ENCODE measurements at regions not wholly inside any gene's neighbourhood (a gene's known extent, or its start where the extent isn't known, plus 50 kb on each side); places are given as distances from the start of the nearest gene placed in this dataset.

DNA sequence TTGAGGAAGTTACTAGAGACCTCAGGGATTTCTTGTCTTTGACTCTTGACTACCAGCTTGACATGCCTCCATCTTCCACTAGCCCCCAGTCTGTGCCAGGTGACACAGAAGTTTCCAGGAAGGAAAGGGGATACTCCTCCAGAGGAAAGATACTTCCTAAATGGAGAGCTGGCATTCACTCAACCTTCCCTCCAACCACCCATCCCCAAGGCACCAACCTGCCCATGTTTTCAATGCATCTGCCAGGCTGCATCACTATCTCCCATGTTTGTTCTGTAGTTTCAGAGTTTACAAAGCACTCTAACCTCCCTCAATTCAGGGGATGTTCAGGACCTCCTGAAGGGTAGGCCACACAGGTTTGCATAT lies 198.4 kb upstream of the LPP start:
- Histone ChIP-seq H3F3A (ENCODE audit: control insufficient read depth, insufficient read depth) (peaks cover 44% of the 10 kb centered on the region), H3K27me3 (ENCODE audit: control insufficient read depth, low read length) (no peaks in the 10 kb centered on the region), H3K36me3 (ENCODE audit: control insufficient read depth, low read length) (peaks cover 55% of the 10 kb centered on the region), H4K20me1 (ENCODE audit: control insufficient read depth, insufficient read depth, low read depth, low read length) (no peaks in the 10 kb centered on the region), H3K79me2 (ENCODE audit: control insufficient read depth, low read length) (peaks cover 51% of the 10 kb centered on the region), H3K27ac (ENCODE audit: low read depth, low read length) (peak overlapping the region; percentile 99), H3K9me2 (replicated peaks; ENCODE audit: control insufficient read depth, low read length) (no peaks in the 10 kb centered on the region), H3K4me3 (ENCODE audit: low read length) (peak overlapping the region; percentile 6; the same call in 1 of the 2 replicates), H3K4me2 (ENCODE audit: low read length) (peak overlapping the region; percentile 92), H3K9me3 (ENCODE audit: control insufficient read depth, insufficient read depth, low read length) (no peaks in the 10 kb centered on the region), H3K4me1 (ENCODE audit: control insufficient read depth, low read length) (peaks cover 100% of the 10 kb centered on the region)
- TF ChIP-seq EZH2phosphoT487 (IDR thresholded peaks at IDR 0.05; ENCODE audit: borderline replicate concordance, low read length), result no peak
- TF ChIP-seq, protein P1, sequence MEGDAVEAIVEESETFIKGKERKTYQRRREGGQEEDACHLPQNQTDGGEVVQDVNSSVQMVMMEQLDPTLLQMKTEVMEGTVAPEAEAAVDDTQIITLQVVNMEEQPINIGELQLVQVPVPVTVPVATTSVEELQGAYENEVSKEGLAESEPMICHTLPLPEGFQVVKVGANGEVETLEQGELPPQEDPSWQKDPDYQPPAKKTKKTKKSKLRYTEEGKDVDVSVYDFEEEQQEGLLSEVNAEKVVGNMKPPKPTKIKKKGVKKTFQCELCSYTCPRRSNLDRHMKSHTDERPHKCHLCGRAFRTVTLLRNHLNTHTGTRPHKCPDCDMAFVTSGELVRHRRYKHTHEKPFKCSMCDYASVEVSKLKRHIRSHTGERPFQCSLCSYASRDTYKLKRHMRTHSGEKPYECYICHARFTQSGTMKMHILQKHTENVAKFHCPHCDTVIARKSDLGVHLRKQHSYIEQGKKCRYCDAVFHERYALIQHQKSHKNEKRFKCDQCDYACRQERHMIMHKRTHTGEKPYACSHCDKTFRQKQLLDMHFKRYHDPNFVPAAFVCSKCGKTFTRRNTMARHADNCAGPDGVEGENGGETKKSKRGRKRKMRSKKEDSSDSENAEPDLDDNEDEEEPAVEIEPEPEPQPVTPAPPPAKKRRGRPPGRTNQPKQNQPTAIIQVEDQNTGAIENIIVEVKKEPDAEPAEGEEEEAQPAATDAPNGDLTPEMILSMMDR (IDR thresholded peaks at IDR 0.05; ENCODE audit: low read depth, low read length, poor library complexity, severe bottlenecking), result no peak

DNA sequence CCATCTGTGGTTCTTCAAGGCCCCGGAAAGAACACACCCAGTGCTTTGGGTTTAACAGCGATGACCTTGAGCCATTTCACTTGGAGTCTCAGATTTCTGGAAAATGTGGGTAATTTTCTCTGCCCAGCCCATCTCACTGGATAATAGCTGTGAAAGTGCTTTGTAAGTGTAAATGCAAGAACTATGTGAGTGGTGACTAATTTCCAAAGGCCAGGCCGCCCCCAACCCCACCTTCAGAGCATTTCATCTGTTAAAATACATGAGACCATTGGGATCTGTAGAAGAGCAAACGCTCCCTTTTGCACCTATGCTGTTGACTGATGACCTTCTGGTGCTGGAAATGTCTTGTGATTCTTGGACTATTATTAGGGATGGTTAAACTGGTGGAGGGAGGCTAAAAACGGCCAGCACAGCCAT lies 196.8 kb upstream of the LPP start:
- Histone ChIP-seq H3K36me3 (ENCODE audit: control insufficient read depth, low read length) (peaks cover 61% of the 10 kb centered on the region), H3K4me3 (ENCODE audit: low read length) (peak overlapping the region; percentile 17; the same call in 1 of the 2 replicates), H3K4me2 (ENCODE audit: low read length) (peak overlapping the region; percentile 53), H3K9me2 (replicated peaks; ENCODE audit: control insufficient read depth, low read length) (no peaks in the 10 kb centered on the region), H3K79me2 (ENCODE audit: control insufficient read depth, low read length) (peaks cover 48% of the 10 kb centered on the region), H3K27me3 (ENCODE audit: control insufficient read depth, low read length) (no peaks in the 10 kb centered on the region), H3K9me3 (ENCODE audit: control insufficient read depth, insufficient read depth, low read length) (no peaks in the 10 kb centered on the region), H4K20me1 (ENCODE audit: control insufficient read depth, insufficient read depth, low read depth, low read length) (no peaks in the 10 kb centered on the region), H3K4me1 (ENCODE audit: control insufficient read depth, low read length) (peaks cover 100% of the 10 kb centered on the region), H3K27ac (ENCODE audit: low read depth, low read length) (peak overlapping the region; percentile 99), H3F3A (ENCODE audit: control insufficient read depth, insufficient read depth) (peaks cover 42% of the 10 kb centered on the region)
- TF ChIP-seq EZH2phosphoT487 (IDR thresholded peaks at IDR 0.05; ENCODE audit: borderline replicate concordance, low read length), result no peak
- TF ChIP-seq, protein P1 (IDR thresholded peaks at IDR 0.05; ENCODE audit: low read depth, low read length, poor library complexity, severe bottlenecking), result no peak

DNA sequence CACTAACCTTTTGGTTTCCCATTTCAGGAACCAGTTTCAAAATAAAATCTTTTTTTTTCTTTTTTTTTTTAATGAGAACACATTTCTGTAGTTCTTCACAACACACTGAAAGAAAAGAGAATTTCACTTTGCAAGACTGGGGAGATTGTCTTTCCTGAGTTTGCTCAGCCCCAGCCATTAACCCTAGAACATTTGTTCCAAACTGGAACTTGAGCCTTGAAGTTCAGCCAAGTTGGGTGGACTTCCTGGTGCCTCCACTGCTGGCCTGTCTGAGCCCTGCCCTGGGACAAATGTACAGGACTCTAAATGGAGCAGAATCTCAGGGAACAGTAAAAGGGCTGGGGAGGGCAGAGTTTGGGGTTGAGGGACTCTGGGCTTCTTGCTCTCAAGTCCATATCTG lies 196.4 kb upstream of the LPP start:
- Histone ChIP-seq H3K27me3 (ENCODE audit: control insufficient read depth, low read length) (no peaks in the 10 kb centered on the region), H3K36me3 (ENCODE audit: control insufficient read depth, low read length) (peaks cover 61% of the 10 kb centered on the region), H3K9me3 (ENCODE audit: control insufficient read depth, insufficient read depth, low read length) (no peaks in the 10 kb centered on the region), H3F3A (ENCODE audit: control insufficient read depth, insufficient read depth) (peaks cover 42% of the 10 kb centered on the region), H3K4me1 (ENCODE audit: control insufficient read depth, low read length) (peaks cover 100% of the 10 kb centered on the region), H3K4me3 (ENCODE audit: low read length) (peak overlapping the region; percentile 32; the same call in 1 of the 2 replicates), H3K4me2 (ENCODE audit: low read length) (peak overlapping the region; percentile 53), H3K27ac (ENCODE audit: low read depth, low read length) (peak overlapping the region; percentile 99), H4K20me1 (ENCODE audit: control insufficient read depth, insufficient read depth, low read depth, low read length) (no peaks in the 10 kb centered on the region), H3K9me2 (replicated peaks; ENCODE audit: control insufficient read depth, low read length) (no peaks in the 10 kb centered on the region), H3K79me2 (ENCODE audit: control insufficient read depth, low read length) (peaks cover 46% of the 10 kb centered on the region)
- no peak for TF ChIP-seq EZH2phosphoT487 (IDR thresholded peaks at IDR 0.05; ENCODE audit: borderline replicate concordance, low read length)
- TF ChIP-seq, protein P1 (IDR thresholded peaks at IDR 0.05; ENCODE audit: low read depth, low read length, poor library complexity, severe bottlenecking), result no peak
